Activated CD8-positive, alpha-beta memory T cell treated with anti-CD3 and anti-CD28 coated beads for 48 hours (primary cell): ENCODE measurements at regions not wholly inside any gene's neighbourhood (a gene's known extent, or its start where the extent isn't known, plus 50 kb on each side); places are given as distances from the start of the nearest gene placed in this dataset.
A peak's percentile ranks its signal among the peaks of the same experiment; 100 is the strongest.
"Not testable (repeated sequence)": the region's sequence is repeated elsewhere in the genome, so short reads cannot be mapped to it uniquely, and the experiment has no call there.

Source experiments
- DNase-seq, 3 experiments: peaks; one replicate each; pipeline ENCODE4 v3.0.0-alpha.2; 2020; ENCODE audit warnings: low read depth in 2 of 3, low spot score in 2 of 3

DNA sequence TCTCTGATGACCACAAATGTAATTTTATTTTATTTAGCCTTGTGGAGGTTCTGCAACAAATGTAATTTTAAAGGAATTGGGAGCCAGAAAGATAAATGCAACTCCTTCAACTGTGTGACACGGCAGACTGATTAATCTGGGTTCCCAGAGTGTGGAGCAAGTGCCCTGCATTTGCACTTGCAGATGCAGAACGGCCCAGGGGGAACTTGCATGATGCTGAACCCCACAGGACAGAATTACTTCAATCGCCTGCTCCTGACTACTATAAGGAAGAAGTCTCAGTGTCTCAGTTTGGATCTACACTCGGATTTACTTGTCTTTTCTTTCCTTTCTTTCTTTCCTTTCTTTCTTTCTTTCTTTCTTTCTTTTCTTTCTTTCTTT lies 107.2 kb upstream of the ACBD5 start:
- DNase-seq: not testable (repeated sequence)

DNA sequence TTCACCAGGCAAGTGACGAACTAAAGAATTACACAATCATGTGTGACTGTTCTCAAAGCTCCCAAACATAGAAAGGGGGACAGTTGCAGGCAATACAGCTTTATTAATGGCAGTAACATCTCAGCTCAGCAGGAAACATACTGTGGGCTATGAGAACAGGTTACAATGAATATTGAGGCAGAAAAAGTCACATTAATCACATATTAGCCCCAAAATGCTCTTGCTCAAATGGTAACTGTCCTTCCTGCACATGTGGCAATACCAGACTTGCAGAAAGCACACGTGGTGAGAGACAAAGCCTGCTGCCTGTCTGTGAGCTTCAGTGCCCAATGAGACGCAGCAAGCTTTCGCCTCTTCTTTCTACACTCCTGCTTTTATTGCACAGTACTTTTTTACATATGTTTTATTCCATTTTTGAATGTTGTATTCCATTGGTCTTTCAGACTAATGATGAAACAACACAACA lies 104.9 kb upstream of the ACBD5 start:
- DNase-seq: no peak

DNA sequence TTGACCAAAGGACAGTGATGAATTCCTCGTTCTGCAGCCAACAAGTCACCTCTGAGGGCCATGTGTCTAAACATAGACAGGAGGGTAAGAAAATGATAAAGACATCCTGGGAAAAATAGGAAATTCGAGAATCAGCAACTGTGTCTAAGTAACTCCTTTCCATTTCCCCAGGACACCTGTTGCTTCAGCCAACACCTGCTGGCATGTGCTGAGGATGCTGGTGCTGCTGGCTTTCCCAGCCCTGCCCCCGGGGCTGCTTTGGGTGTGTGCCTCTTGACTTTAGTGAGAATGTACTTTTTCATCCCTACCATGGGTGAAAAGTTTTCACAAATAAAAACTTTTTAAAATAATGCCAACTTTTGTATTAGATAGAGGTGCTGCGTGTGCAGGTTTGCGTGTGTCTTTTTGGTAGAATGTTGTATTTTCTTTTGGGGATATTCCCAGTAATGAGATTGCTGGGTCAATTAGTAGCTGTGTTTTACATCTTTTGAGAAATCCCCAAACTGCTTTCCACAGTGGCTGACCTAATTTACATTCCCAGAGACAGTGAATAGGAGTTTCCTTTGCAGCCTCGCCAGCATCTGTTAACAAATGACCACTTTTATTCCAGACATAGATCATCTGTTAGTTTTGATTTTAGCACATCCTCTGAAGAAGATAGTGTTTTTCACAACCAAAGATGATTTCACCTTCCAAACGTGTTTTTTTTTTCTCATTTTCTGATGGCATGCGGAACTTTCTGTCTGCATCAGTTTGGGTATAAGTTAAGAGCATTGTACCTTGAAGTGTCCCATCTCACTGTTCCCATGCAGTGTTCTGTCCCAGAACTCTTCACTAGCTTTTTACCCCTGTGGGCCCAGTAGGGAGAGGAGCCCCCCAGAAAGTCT lies 104.2 kb upstream of the ACBD5 start:
- no peak for DNase-seq

DNA sequence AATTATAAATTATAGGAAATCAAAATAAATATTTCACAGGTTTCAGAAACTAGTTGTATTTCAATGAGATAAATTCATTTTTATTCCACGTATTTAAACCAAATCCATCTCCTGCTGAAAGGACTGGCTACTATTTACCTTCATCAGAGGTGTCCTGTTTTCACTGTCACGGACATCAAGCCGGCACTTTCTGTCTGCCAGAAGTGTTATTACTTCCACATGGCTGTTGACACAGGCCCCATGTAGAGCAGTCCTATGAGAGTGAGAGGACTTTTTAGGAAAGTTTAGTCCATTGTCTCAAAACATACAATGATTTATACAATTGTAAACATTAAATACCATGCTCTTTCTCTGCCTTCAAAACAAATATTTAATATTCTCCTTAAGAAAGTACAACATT lies 100.4 kb upstream of the ACBD5 start:
- no peak for DNase-seq

DNA sequence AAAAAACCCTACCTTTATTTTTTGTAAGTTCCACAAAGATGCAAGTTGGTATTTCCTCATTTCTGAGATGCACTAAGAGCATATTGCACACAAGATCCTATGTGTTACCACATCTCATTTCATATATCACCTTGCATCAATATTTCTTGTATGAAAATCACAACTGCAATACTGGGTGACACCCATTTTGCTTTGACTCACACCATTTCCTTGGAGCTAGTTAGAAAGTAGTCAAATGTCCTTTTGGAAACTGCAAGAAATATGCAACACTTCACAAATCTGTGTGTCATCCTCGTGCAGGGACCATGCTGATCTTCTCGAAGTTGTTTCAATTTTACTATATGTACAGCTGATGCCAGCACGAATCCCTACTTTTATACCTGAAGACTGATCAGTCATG lies 94.6 kb upstream of the ACBD5 start:
- not testable (repeated sequence) for DNase-seq

DNA sequence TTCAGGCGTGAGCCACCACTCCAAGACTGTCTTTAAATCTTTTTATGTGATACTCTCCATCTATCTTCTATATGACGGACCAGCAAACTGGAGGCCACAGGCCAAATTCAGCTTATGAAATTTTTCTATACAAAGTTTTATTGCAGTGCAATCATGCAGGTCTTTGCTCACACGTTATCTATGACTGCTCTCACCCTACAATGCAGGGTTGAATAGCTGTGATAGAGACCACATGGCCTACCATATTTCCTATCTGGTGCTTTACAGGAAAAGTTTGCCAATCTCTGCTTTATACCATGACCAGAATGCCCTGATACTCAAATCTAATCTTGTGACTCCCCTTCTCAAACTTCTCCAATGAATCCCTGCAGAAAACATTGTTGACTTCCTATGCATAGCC lies 89.5 kb upstream of the ACBD5 start:
- DNase-seq: no peak

DNA sequence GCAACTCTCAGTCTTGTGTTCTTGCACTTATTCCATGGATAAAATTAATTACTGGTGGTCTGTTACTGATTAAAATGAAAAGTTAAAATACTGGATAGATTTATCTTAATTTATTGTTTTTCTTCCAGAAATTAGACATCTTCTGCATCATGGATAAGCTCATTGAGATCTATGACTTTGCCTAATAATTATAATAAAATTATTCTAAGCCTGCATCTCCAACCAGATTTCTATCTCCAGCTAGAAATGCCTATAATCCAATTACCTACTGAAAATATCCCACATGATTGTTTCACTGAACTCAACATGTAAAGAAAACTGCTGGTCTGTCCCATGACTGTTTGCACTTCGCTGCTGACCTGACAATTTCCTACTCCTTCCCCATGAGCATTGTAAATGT lies 88.3 kb upstream of the ACBD5 start:
- DNase-seq: no peak

DNA sequence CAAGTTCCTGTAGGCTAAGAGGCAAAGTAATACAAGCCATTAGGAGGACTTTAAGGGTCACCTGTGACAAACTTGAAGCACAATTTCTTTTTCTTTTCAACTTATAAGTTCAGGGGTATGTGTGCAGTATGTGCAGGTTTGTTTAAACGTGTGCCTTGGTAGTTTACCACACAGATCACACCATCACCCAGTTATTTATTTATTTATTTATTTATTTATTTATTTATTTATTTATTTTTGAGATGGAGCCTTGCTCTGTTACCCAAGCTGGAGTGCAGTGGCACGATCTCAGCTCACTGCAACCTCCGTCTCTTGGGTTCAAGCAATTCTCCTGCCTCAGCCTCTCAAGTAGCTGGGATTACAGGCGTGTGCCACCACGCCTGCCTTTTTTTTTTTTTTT lies 86.2 kb upstream of the ACBD5 start:
- not testable (repeated sequence) for DNase-seq

DNA sequence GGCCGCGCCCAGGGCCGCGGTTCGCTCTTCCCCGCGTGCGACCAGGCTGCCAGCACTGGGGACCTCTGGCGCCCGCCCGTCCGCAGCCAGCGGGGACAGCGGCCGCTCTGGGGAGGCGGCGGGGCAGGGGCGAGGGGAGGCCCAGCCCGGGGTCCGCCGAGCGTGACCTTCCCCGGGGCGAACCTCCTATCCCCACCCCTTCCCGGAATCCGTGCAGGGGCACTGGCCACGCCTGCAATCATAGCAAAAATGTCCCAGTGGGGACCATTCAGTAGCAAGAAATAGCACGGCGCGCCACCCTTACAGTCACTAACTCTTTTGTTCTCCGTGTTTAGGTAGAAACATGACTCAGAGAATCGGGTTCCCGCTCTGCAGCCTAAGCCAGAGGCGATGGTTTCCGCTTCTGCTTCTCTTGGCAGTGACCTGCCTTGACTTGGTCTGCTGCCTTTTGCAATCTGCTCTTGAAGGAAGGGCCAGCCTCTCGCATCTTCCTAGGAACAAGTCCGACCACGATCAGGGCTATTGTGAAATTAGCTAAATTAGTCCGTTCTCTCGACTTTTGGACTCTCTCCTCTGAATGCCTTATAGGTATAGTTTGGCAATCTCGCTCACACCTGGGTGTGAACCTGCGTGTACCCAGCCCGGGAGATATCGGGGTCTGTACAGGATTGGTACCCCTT lies 79.3 kb upstream of the ACBD5 start:
- peak in 1 of 3 experiments; percentile 21 for DNase-seq

DNA sequence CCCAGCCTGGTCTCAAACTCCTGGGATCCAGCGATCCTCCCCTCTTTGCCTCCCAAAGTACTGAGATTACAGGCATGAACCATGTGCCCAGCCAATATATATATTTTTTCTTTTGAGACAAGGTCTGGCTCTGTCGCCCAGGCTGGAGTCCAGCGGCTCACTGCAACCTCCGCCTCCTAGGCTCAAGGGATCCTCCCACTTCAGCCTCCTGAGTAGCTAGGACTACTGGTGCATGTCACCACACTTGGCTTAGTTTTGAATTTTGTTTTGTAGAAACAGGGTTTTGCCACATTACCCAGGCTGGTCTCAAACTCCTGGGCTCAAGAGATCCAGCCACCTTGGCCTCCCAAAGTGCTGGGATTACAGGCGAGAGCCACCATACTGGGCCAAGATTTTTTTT lies 78.5 kb upstream of the ACBD5 start:
- not testable (repeated sequence) for DNase-seq

DNA sequence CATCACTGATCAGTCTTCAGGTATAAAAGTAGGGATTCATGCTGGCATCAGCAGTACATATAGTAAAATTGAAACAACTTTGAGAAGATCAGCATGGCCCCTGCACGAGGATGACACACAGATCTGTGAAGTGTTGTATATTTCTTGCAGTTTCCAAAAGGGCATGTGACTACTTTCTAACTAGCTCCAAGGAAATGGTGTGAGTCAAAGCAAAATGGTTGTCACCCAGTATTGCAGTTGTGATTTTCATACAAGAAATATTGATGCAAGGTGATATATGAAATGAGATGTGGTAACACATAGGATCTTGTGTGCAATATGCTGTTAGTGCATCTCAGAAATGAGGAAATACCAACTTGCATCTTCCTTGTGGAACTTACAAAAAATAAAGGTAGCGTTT lies 74.5 kb upstream of the ACBD5 start:
- DNase-seq: not testable (repeated sequence)

DNA sequence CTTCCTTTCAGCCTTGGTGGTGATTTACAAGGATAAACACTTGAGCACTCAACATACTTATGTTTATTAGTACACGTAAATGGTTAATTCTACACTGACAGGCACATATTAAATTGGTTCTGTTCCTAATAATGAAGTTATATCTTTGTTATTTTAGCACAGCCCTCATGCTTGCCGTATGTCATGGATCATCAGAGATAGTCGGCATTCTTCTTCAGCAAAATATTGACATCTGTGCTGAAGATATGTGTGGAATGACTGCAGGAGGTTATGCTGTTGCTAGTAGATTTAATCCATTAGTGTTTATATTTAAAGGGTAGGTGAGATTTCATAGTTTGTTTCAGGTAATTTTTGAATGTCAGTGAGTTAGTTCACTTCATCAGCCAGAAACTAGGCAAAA lies 73.0 kb upstream of the ACBD5 start:
- not testable (repeated sequence) for DNase-seq

DNA sequence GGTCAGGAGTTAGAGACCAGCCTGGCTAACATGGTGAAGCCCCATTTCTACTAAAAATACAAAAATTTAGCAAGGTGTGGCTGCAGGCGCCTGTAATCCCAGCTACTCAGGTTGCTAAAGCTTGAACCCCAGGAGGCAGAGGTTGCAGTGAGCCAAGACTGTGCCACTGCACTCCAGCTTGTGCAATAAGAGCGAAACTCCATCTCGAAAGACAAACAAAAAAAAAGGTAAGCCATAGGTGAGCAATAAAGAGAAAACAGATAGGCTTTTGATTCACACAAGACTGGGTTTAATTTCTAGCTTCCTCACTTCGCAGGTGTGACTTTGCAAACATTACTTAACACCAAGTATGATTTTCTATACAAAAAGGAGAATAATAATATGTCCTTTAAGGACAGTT lies 72.3 kb upstream of the ACBD5 start:
- no peak for DNase-seq

DNA sequence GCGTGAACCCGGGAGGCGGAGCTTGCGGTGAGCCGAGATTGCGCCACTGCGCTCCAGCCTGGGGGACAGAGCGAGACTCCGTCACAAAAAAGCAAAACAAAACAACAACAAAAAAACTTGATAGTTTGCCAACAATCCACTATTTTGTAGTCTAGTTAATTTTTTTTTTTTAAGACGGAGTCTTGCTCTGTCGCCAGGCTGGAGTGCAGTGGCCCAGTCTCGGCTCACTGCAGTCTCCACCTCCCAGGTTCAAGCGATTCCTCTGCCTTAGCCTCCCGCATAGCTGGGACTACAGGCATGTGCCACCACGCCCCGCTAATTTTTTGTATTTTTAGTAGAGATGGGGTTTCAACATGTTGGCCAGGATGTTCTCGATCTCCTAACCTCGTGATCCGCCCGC lies 71.2 kb upstream of the ACBD5 start:
- not testable (repeated sequence) for DNase-seq

DNA sequence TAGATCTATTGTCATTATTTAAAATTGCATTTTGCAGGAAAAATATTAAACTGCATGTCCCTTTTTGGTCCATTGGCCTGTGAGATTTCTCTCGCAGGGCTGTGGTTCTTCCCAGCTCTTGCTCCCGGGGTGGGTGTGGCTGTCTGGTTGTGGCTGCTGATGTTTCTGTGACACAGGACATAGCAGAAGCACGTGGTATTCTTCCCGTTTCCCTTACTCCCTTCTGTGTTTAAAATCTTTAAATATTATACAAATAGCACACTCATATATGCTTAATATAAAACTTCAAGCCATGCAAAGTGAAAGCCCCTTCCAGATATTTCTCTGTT lies 57.9 kb upstream of the ACBD5 start:
- not testable (repeated sequence) for DNase-seq

DNA sequence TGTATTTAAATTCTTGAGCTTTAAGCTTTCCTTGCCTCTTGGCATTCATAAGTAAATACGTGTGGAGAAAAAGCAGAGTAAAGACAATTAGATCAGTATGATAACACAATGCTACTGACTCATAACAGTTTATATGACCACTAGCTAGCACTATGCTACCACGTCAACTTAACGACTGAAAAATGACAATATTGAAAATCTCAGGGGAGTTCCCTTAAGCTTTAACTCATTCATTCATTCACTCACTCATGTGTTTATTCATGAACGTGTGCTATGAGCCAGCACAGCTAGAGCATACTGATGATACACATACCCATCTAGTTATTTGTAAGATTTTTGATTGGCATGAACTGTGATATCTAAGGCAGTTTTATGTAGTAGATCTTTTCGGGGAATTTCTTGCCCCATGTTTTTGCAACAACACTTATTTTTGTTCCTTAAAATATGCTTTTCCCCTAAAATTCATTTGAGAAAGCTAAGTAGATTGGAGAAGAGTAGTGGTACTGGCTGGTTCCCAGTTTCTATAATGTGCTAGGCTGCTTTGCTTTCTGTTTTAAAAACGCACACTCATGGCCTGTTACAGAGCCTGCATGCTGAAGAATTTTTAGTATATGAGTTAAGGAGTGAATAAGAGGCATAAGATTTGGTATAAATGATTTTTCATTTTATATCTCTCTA lies 57.4 kb upstream of the ACBD5 start:
- no peak for DNase-seq

DNA sequence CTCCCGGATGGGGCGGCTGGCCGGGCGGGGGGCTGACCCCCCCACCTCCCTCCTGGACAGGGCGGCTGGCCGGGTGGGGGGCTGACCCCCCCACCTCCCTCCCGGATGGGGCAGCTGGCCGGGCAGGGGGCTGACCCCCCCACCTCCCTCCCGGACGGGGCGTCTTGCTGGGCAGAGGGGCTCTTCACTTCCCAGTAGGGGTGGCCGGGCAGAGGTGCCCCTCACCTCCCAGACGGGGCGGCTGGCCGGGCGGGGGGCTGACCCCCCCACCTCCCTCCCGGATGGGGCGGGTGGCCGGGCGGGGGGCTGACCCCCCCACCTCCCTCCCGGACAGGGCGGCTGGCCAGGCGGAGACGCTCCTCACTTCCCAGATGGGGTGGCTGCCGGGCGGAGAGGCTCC lies 55.7 kb upstream of the ACBD5 start:
- DNase-seq: not testable (repeated sequence)

DNA sequence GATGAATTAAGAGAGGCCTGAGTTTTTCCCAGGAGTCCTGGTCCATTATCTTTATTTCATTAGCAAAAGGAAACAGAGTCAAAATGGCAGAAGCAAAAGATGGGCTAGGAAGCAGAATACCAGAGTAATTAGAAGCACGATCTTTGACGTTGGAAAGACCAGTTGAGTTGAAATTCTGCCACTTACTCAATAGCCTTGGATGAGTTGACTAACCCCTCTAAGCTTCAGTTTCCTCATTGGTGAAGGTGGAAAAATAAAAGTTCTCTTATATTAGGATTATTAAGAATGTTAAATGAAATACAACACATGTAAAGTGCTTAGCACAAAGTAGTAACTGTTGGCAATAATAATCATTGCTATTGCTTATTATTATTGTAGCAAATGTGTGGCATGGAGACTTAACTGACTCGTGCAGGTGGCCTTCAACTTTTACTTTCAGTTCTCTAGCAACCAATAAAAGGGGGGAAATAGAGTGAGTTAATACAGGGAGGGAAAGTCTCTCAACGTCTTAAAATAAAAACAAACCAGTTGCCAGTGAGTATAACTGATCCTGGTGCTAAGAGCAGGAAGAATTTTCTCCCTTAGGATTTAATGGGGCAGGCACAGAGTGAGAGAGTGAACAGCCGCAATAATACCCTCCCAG lies 50.8 kb upstream of the ACBD5 start:
- not testable (repeated sequence) for DNase-seq
